Gastrocnemius medialis (tissue), 4 donors: ENCODE measurements at regions not wholly inside any gene's neighbourhood (a gene's known extent, or its start where the extent isn't known, plus 50 kb on each side); places are given as distances from the start of the nearest gene placed in this dataset.

Source experiments
- POLR2A ChIP-seq, 2 donors: fragments of 450-650 bp; IDR thresholded peaks; one replicate each; pipeline ENCODE4 v1.6.1; 2017; ENCODE audit warnings: antibody characterized with exemption in 2 of 2, mild to moderate bottlenecking in 2 of 2, moderate library complexity in 2 of 2
- TF ChIP-seq, protein P1 (sequence below), 5 experiments: fragments of 450-650 bp in 3 of 5; fragments of 200-600 bp in 2 of 5; sonication (generic) in 2 of 5; IDR thresholded peaks in 4 of 5; conservative IDR thresholded peaks in 1 of 5; 1 replicate in 4 of 5; 2 replicates in 1 of 5; pipeline ENCODE4 v1.5.1; 2016 to 2019; ENCODE audit warnings: antibody characterized with exemption in 5 of 5, mild to moderate bottlenecking in 3 of 5, moderate library complexity in 3 of 5

DNA sequence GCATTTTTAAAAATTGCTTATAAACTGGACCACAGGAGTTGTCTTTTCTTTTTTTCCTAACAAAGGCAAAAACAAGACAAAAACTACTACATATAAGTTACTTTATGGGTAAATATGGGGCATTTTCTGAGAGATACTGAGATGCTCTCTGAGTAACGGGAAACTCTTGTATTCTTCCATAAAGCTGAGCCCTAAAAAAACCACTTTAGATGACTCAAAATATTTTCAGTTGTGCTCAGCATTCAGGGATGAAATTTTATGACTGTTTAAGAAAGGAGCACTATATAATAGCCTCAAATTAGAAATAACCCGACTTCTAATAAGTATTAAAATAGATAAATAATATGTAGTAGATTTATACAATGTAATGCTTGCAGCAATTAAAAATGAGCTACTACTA is 644.5 kb downstream of the KCTD16 start:
- TF ChIP-seq, protein P1, sequence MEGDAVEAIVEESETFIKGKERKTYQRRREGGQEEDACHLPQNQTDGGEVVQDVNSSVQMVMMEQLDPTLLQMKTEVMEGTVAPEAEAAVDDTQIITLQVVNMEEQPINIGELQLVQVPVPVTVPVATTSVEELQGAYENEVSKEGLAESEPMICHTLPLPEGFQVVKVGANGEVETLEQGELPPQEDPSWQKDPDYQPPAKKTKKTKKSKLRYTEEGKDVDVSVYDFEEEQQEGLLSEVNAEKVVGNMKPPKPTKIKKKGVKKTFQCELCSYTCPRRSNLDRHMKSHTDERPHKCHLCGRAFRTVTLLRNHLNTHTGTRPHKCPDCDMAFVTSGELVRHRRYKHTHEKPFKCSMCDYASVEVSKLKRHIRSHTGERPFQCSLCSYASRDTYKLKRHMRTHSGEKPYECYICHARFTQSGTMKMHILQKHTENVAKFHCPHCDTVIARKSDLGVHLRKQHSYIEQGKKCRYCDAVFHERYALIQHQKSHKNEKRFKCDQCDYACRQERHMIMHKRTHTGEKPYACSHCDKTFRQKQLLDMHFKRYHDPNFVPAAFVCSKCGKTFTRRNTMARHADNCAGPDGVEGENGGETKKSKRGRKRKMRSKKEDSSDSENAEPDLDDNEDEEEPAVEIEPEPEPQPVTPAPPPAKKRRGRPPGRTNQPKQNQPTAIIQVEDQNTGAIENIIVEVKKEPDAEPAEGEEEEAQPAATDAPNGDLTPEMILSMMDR (IDR thresholded peaks at IDR 0.05 in 4 of 5, conservative IDR thresholded peaks at IDR 0.05 in 1 of 5), result no peak
- TF ChIP-seq POLR2A (IDR thresholded peaks at IDR 0.05), result no peak
